ENCODE measurements at regions not wholly inside any gene's neighbourhood (a gene's known extent, or its start where the extent isn't known, plus 50 kb on each side); places are given as distances from the start of the nearest gene placed in this dataset.
"Not testable (repeated sequence)": the region's sequence is repeated elsewhere in the genome, so short reads cannot be mapped to it uniquely, and the experiment has no call there.

DNA sequence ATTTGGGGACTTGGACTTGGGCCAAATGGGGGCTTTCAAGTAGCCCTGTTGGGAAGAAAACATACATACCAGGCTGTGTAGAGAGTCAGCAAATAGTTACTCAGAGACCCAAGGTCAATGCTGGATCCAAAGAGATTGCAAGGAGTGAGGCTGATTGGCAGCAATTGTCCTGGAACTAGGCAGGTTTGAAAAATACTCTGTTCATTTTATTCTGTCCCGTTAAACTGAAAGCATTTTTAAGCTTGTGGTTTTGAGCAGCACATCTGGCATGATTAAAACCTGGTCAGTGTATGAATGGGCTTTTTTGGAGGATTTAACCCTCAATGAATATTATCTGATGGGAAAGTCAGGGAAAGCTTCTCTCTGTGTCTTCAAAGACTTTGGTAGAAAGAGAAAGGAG is 294.3 kb upstream of the BOD1L1 start:
- WGBS, 2 experiments (ENCODE audit: insufficient coverage in 1 of 2, insufficient read length in 1 of 2): 86 to 94% methylated on average over 1 of the region's 1 CpG
- Mint-ChIP-seq H3K9me3 (peaks cover 4% of the 10 kb centered on the region), H3K27me3 (ENCODE audit: insufficient read depth) (no peaks in the 10 kb centered on the region), H3K4me1 (peaks cover 2% of the 10 kb centered on the region), H3K36me3 (ENCODE audit: low read depth) (no peaks in the 10 kb centered on the region), H3K4me3 (no peak overlapping the region), H3K27ac (no peak overlapping the region)
- Histone ChIP-seq H3K9me3 (ENCODE audit: control insufficient read depth, low read length) (no peaks in the 10 kb centered on the region), H3K4me1 (ENCODE audit: control insufficient read depth, insufficient read depth, low read length) (no peaks in the 10 kb centered on the region), H3K9ac (ENCODE audit: extremely low read depth, low read length, poor library complexity, severe bottlenecking) (no peak overlapping the region), H3K36me3 (ENCODE audit: control insufficient read depth, insufficient read depth, low read length) (no peaks in the 10 kb centered on the region), H3K27me3 (ENCODE audit: control insufficient read depth, insufficient read depth, low read length, poor library complexity, severe bottlenecking) (peaks cover 8% of the 10 kb centered on the region), H3K4me3 (ENCODE audit: low read length) (no peak overlapping the region), H3K27ac (ENCODE audit: low read depth, low read length) (no peak overlapping the region)
- no peak for DNase-seq
- TF ChIP-seq, protein P1, sequence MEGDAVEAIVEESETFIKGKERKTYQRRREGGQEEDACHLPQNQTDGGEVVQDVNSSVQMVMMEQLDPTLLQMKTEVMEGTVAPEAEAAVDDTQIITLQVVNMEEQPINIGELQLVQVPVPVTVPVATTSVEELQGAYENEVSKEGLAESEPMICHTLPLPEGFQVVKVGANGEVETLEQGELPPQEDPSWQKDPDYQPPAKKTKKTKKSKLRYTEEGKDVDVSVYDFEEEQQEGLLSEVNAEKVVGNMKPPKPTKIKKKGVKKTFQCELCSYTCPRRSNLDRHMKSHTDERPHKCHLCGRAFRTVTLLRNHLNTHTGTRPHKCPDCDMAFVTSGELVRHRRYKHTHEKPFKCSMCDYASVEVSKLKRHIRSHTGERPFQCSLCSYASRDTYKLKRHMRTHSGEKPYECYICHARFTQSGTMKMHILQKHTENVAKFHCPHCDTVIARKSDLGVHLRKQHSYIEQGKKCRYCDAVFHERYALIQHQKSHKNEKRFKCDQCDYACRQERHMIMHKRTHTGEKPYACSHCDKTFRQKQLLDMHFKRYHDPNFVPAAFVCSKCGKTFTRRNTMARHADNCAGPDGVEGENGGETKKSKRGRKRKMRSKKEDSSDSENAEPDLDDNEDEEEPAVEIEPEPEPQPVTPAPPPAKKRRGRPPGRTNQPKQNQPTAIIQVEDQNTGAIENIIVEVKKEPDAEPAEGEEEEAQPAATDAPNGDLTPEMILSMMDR (conservative IDR thresholded peaks at IDR 0.05): no peak

DNA sequence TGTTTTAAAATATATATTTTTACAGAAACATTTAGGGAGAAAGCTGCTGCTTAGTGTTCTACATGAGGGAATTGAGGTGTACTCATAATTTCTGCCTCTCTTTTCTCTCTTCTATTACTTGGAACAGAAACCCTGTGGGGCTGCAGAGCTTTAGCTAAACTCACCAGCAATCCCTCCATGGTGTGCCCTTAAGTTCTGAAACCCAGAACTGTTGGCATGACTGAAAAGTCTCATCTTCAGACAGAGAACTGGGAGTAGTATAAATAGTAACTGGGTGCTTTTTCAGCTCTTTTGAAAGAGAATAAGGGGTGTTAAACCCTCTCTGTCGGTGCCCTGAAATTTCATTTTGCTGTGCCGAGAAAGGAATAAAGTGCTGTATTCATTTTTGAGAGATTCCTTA is 294.9 kb upstream of the BOD1L1 start:
- WGBS, 2 experiments (ENCODE audit: insufficient coverage in 1 of 2, insufficient read length in 1 of 2): 91 to 100% methylated on average over 2 of the region's 2 CpGs
- Histone ChIP-seq H3K36me3 (ENCODE audit: control insufficient read depth, insufficient read depth, low read length) (no peaks in the 10 kb centered on the region), H3K4me3 (ENCODE audit: low read length) (no peak overlapping the region), H3K9ac (ENCODE audit: extremely low read depth, low read length, poor library complexity, severe bottlenecking) (no peak overlapping the region), H3K9me3 (ENCODE audit: control insufficient read depth, low read length) (no peaks in the 10 kb centered on the region), H3K4me1 (ENCODE audit: control insufficient read depth, insufficient read depth, low read length) (no peaks in the 10 kb centered on the region), H3K27ac (ENCODE audit: low read depth, low read length) (no peak overlapping the region), H3K27me3 (ENCODE audit: control insufficient read depth, insufficient read depth, low read length, poor library complexity, severe bottlenecking) (peaks cover 7% of the 10 kb centered on the region)
- Mint-ChIP-seq H3K4me3 (no peak overlapping the region), H3K27ac (no peak overlapping the region), H3K27me3 (ENCODE audit: insufficient read depth) (no peaks in the 10 kb centered on the region), H3K9me3 (peaks cover 4% of the 10 kb centered on the region), H3K36me3 (ENCODE audit: low read depth) (no peaks in the 10 kb centered on the region), H3K4me1 (peaks cover 2% of the 10 kb centered on the region)
- TF ChIP-seq, protein P1 (conservative IDR thresholded peaks at IDR 0.05): no peak
- no peak for DNase-seq

DNA sequence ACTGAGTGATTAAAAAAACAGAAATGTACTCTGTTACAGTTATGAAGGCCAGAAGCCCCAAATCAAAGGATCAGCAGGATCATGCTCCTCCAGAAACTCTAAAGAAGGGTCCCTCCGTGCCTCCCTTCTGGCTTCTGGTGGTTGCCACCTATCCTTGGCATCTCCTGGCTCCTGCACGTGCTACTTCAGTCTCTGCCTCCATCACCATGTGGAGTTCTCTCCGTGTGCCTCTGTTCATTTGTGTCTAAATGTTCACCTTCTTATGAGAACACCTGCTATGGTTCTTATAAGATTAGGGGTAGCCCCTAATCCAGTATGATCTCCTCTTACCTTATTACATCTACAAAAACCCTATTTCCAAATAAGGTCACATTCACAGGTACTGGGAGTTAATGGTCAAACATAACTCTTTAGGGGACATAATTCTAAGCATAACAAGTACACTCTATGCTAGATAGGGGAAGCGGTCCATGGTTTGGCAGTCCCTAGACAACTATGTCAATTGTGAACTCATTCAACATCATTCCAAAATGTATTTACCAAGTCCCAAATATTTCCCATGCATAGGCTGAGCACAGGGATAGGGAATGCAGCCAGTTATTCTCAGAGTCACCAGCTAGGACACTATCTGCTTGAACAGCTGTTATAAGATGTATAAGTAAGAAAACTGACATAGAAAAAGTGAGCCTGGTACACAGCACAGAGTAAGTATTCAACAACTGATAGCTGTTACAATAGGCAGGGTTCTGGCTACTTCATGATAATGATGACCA is 295.5 kb upstream of the BOD1L1 start:
- Mint-ChIP-seq H3K36me3 (ENCODE audit: low read depth) (no peaks in the 10 kb centered on the region), H3K27ac (no peak overlapping the region), H3K4me1 (peaks cover 2% of the 10 kb centered on the region), H3K27me3 (ENCODE audit: insufficient read depth) (no peaks in the 10 kb centered on the region), H3K4me3 (no peak overlapping the region), H3K9me3 (peaks cover 4% of the 10 kb centered on the region)
- TF ChIP-seq, protein P1 (conservative IDR thresholded peaks at IDR 0.05): no peak
- Histone ChIP-seq H3K4me1 (ENCODE audit: control insufficient read depth, insufficient read depth, low read length) (no peaks in the 10 kb centered on the region), H3K4me3 (ENCODE audit: low read length) (no peak overlapping the region), H3K9me3 (ENCODE audit: control insufficient read depth, low read length) (no peaks in the 10 kb centered on the region), H3K36me3 (ENCODE audit: control insufficient read depth, insufficient read depth, low read length) (no peaks in the 10 kb centered on the region), H3K27ac (ENCODE audit: low read depth, low read length) (no peak overlapping the region), H3K27me3 (ENCODE audit: control insufficient read depth, insufficient read depth, low read length, poor library complexity, severe bottlenecking) (peaks cover 7% of the 10 kb centered on the region), H3K9ac (ENCODE audit: extremely low read depth, low read length, poor library complexity, severe bottlenecking) (no peak overlapping the region)
- WGBS, 2 experiments (ENCODE audit: insufficient coverage in 1 of 2, insufficient read length in 1 of 2): 50 to 60% methylated on average over 2 to 4 of the region's 4 CpGs
- DNase-seq: no peak

DNA sequence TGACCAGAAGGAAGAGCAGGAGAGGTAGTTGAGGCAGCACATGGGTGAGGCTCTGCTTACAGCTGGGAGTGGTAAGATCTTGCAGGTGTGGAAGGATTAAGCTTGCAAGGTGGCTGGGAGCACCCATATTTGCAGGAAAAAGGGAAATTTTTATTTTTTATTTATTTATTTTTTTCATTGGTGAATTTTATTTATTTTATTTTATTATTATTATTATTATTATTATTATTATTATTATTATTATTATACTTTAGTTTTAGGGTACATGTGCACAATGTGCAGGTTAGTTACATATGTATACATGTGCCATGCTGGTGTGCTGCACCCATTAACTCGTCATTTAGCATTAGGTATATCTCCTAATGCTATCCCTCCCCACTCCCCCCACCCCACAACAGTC is 297.4 kb upstream of the BOD1L1 start:
- H3K9me3 ChIP-seq (ENCODE audit: control insufficient read depth, low read length); H3K4me1 Mint-ChIP-seq; H3K4me3 ChIP-seq (ENCODE audit: low read length); DNase-seq; H3K27me3 ChIP-seq (ENCODE audit: control insufficient read depth, insufficient read depth, low read length, poor library complexity, severe bottlenecking); H3K4me1 ChIP-seq (ENCODE audit: control insufficient read depth, insufficient read depth, low read length); H3K9ac ChIP-seq (ENCODE audit: extremely low read depth, low read length, poor library complexity, severe bottlenecking); H3K36me3 Mint-ChIP-seq (ENCODE audit: low read depth); H3K9me3 Mint-ChIP-seq; H3K27ac ChIP-seq (ENCODE audit: low read depth, low read length); H3K4me3 Mint-ChIP-seq; H3K27me3 Mint-ChIP-seq (ENCODE audit: insufficient read depth); H3K27ac Mint-ChIP-seq; H3K36me3 ChIP-seq (ENCODE audit: control insufficient read depth, insufficient read depth, low read length): not testable (repeated sequence)
- no CpG with 5 or more reads among the region's 1 CpG for WGBS, 2 experiments (ENCODE audit: insufficient coverage in 1 of 2, insufficient read length in 1 of 2)
